OCI-LY7 (cell line): ENCODE measurements at regions not wholly inside any gene's neighbourhood (a gene's known extent, or its start where the extent isn't known, plus 50 kb on each side); places are given as distances from the start of the nearest gene placed in this dataset.

Experiments
- BruUV-seq: library from RNA; stranded (reverse); fragments of 400-500 nt; replicated peaks from 2 replicates; lab custom pipeline; 2021; lab: Mats Ljungman, UMichigan
- CTCF ChIA-PET: fragments of 300-600 bp; sonication (Branson Sonifier 250); formaldehyde crosslinking; loops from one replicate; lab custom pipeline; 2022; ENCODE audit warnings: antibody characterized with exemption; ENCODE audit not compliant: unreplicated experiment; lab: Charles Lee
- POLR2A ChIA-PET: fragments of 300-600 bp; sonication (Branson Sonifier 250); formaldehyde crosslinking; loops from one replicate; lab custom pipeline; 2022; ENCODE audit warnings: antibody characterized with exemption; lab: Charles Lee
- DNase-seq: peaks from one replicate; pipeline ENCODE4 v3.0.0-alpha.2; 2015; ENCODE audit warnings: low spot score
- H2AFZ ChIP-seq: fragments of 200-600 bp; sonication (generic), shearing (Covaris generic); 2 replicates; pipeline ENCODE4 v1.6.1; 2014; ENCODE audit warnings: mild to moderate bottlenecking, antibody characterized with exemption, low read length, moderate library complexity
- H3K27ac ChIP-seq: fragments of 200-600 bp; sonication (generic); 2 replicates; pipeline ENCODE4 v1.5.1; 2014; ENCODE audit warnings: mixed run types, low read depth, mild to moderate bottlenecking, moderate library complexity, low read length, inconsistent platforms; ENCODE audit not compliant: poor library complexity, severe bottlenecking
- H3K36me3 ChIP-seq: fragments of 200-600 bp; sonication (generic); 2 replicates; pipeline ENCODE4 v1.6.1; 2014; ENCODE audit warnings: mild to moderate bottlenecking, antibody characterized with exemption, low read length, moderate library complexity, mixed read lengths; ENCODE audit not compliant: insufficient read depth
- H3K4me1 ChIP-seq: fragments of 200-600 bp; sonication (generic); 2 replicates; pipeline ENCODE4 v1.5.1; 2014; ENCODE audit warnings: mild to moderate bottlenecking, low read length; ENCODE audit not compliant: insufficient read depth, poor library complexity, severe bottlenecking
- H3K4me2 ChIP-seq: fragments of 200-600 bp; sonication (generic); 2 replicates; pipeline ENCODE4 v1.6.1; 2014; ENCODE audit warnings: mild to moderate bottlenecking, low read length
- H3K4me3 ChIP-seq: fragments of 200-600 bp; sonication (generic); 2 replicates; pipeline ENCODE4 v1.5.1; 2014; ENCODE audit warnings: mild to moderate bottlenecking, low read depth, low read length; ENCODE audit not compliant: poor library complexity, severe bottlenecking
- H3K79me2 ChIP-seq: fragments of 200-600 bp; sonication (generic); 2 replicates; pipeline ENCODE4 v1.6.1; 2016; ENCODE audit warnings: low read depth, mild to moderate bottlenecking, low read length, moderate library complexity, mixed read lengths; ENCODE audit not compliant: insufficient read depth
- H3K9me2 ChIP-seq: fragments of 200-600 bp; sonication (generic); 2 replicates; pipeline ENCODE4 v1.6.1; 2016; ENCODE audit warnings: mild to moderate bottlenecking, low read length, mixed read lengths; ENCODE audit not compliant: insufficient read depth
- H3K9me3 ChIP-seq: fragments of 200-600 bp; sonication (generic); 2 replicates; pipeline ENCODE4 v1.6.1; 2014; ENCODE audit warnings: mild to moderate bottlenecking, mixed run types, low read length, mixed read lengths
- H4K20me1 ChIP-seq: fragments of 200-600 bp; sonication (generic); 2 replicates; pipeline ENCODE4 v1.6.1; 2014; ENCODE audit warnings: mild to moderate bottlenecking, antibody characterized with exemption, low read length, moderate library complexity, mixed read lengths; ENCODE audit not compliant: insufficient read depth
- EZH2phosphoT487 ChIP-seq: fragments of 200-600 bp; sonication (generic); IDR thresholded peaks from 2 replicates; pipeline ENCODE4 v1.6.1; 2018; ENCODE audit warnings: low read depth, borderline replicate concordance, mild to moderate bottlenecking, mixed run types, antibody characterized with exemption, low read length, moderate library complexity, mixed read lengths
- intact Hi-C: fragments of 100-400 bp; cut with micrococcal nuclease; formaldehyde crosslinking; loops from one replicate; pipeline ENCODE4 v1.10.0; 2022; ENCODE audit not compliant: unreplicated experiment
- TF ChIP-seq, protein P1 (sequence below): fragments of 200-600 bp; sonication (generic); conservative IDR thresholded peaks from 2 replicates; pipeline ENCODE4 v1.5.1; 2014; ENCODE audit warnings: mild to moderate bottlenecking, antibody characterized with exemption, low read length, moderate library complexity, mixed read lengths

- peaks cover 8% of the 10 kb centered on the region for H3K4me1 ChIP-seq
- CTCF ChIA-PET, result interaction anchor here (0.6 kb wide), 1 partner anchor 12 kb away, joined by 4 read pairs; no protein-coding TSS in a partner anchor
- no peaks in the 10 kb centered on the region for H3K9me3 ChIP-seq
- no peak for TF ChIP-seq EZH2phosphoT487
- TF ChIP-seq, protein P1, sequence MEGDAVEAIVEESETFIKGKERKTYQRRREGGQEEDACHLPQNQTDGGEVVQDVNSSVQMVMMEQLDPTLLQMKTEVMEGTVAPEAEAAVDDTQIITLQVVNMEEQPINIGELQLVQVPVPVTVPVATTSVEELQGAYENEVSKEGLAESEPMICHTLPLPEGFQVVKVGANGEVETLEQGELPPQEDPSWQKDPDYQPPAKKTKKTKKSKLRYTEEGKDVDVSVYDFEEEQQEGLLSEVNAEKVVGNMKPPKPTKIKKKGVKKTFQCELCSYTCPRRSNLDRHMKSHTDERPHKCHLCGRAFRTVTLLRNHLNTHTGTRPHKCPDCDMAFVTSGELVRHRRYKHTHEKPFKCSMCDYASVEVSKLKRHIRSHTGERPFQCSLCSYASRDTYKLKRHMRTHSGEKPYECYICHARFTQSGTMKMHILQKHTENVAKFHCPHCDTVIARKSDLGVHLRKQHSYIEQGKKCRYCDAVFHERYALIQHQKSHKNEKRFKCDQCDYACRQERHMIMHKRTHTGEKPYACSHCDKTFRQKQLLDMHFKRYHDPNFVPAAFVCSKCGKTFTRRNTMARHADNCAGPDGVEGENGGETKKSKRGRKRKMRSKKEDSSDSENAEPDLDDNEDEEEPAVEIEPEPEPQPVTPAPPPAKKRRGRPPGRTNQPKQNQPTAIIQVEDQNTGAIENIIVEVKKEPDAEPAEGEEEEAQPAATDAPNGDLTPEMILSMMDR, result no peak
- H3K9me2 ChIP-seq, result no peaks in the 10 kb centered on the region
- H3K4me2 ChIP-seq, result no peak overlapping the region
- DNase-seq, result no peak
- H4K20me1 ChIP-seq, result no peaks in the 10 kb centered on the region
- intact Hi-C loops, result no loop called here
- POLR2A ChIA-PET, result interaction anchor here (0.6 to 1.1 kb wide), 2 partner anchors 10 to 15 kb away, joined by 3 to 6 read pairs; no protein-coding TSS in a partner anchor
- H2AFZ ChIP-seq, result no peak overlapping the region
- H3K79me2 ChIP-seq, result no peaks in the 10 kb centered on the region
- no peak overlapping the region for H3K4me3 ChIP-seq
- H3K27ac ChIP-seq, result no peak overlapping the region
- H3K36me3 ChIP-seq, result no peaks in the 10 kb centered on the region
- no TSS peak for BruUV-seq
Measured at GRCh38 chr16:85321509-85322271, 209.4 kb upstream of the CIBAR2 start.

- intact Hi-C loops, result no loop called here
- ChIA-PET CTCF (no interaction called here), POLR2A (interaction anchor here (1.1 kb wide), 1 partner anchor 9 kb away, joined by 3 read pairs; no protein-coding TSS in a partner anchor)
- H4K20me1 ChIP-seq, result no peaks in the 10 kb centered on the region
- no peak for DNase-seq
- H3K4me3 ChIP-seq, result no peak overlapping the region
- H3K4me2 ChIP-seq, result no peak overlapping the region
- no peaks in the 10 kb centered on the region for H3K36me3 ChIP-seq
- no peaks in the 10 kb centered on the region for H3K79me2 ChIP-seq
- H2AFZ ChIP-seq, result no peak overlapping the region
- TF ChIP-seq EZH2phosphoT487, result no peak
- TF ChIP-seq, protein P1, result no peak
- BruUV-seq, result no TSS peak
- no peak overlapping the region for H3K27ac ChIP-seq
- peaks cover 24% of the 10 kb centered on the region for H3K4me1 ChIP-seq
- H3K9me2 ChIP-seq, result no peaks in the 10 kb centered on the region
- no peaks in the 10 kb centered on the region for H3K9me3 ChIP-seq
Measured at GRCh38 chr16:85323230-85323960, 211.1 kb upstream of the CIBAR2 start.

- Histone ChIP-seq H3K4me1 (peaks cover 29% of the 10 kb centered on the region), H3K4me3 (no peak overlapping the region), H4K20me1 (no peaks in the 10 kb centered on the region), H2AFZ (no peak overlapping the region), H3K9me2 (no peaks in the 10 kb centered on the region), H3K79me2 (no peaks in the 10 kb centered on the region), H3K4me2 (no peak overlapping the region), H3K27ac (no peak overlapping the region), H3K9me3 (no peaks in the 10 kb centered on the region), H3K36me3 (no peaks in the 10 kb centered on the region)
- TF ChIP-seq EZH2phosphoT487, result no peak
- TF ChIP-seq, protein P1, result no peak
- DNase-seq, result no peak
- POLR2A ChIA-PET, result interaction anchor here (0.7 to 1.1 kb wide), 3 partner anchors 10 to 224 kb away, joined by 3 read pairs; no protein-coding TSS in a partner anchor
- intact Hi-C loops, result no loop called here
- CTCF ChIA-PET, result no interaction called here
- BruUV-seq, result no TSS peak
Measured at GRCh38 chr16:85323961-85324253, 211.6 kb upstream of the CIBAR2 start.
